T-helper 17 cell (primary cell): ENCODE measurements at regions not wholly inside any gene's neighbourhood (a gene's known extent, or its start where the extent isn't known, plus 50 kb on each side); places are given as distances from the start of the nearest gene placed in this dataset.

Experiments
- ATAC-seq: fragments of 150-1000 bp; cut with Tn5 transposase; 2 replicates; pipeline ENCODE4 v1.10.0; 2021; ENCODE audit warnings: mild to moderate bottlenecking, moderate library complexity
- DNase-seq, 3 donors: peaks; one replicate each; pipeline versions ENCODE4 v3.0.0 to v3.0.0-alpha.2; 2020 to 2021
- H3K9me3 ChIP-seq: one replicate; pipeline ENCODE4 v1.7.0; 2013; ENCODE audit warnings: low read length, mild to moderate bottlenecking; ENCODE audit not compliant: control insufficient read depth, poor library complexity, severe bottlenecking
- H3K27ac Mint-ChIP-seq: one replicate; pipeline ENCODE4 v1.8.0; 2022; ENCODE audit warnings: mild to moderate bottlenecking, moderate library complexity, mixed read lengths
- H3K27me3 Mint-ChIP-seq: one replicate; pipeline ENCODE4 v1.8.0; 2022; ENCODE audit warnings: mixed read lengths
- H3K36me3 Mint-ChIP-seq: one replicate; pipeline ENCODE4 v1.8.0; 2022; ENCODE audit warnings: low read depth, mixed read lengths
- H3K4me1 Mint-ChIP-seq: one replicate; pipeline ENCODE4 v1.8.0; 2022; ENCODE audit warnings: mild to moderate bottlenecking, mixed read lengths
- H3K4me3 Mint-ChIP-seq: one replicate; pipeline ENCODE4 v1.8.0; 2022; ENCODE audit warnings: mild to moderate bottlenecking, moderate library complexity, mixed read lengths

- ATAC-seq (no peak), DNase-seq (no peak)
- H3K27me3 Mint-ChIP-seq: peaks cover 16% of the 10 kb centered on the region
- H3K9me3 ChIP-seq: no peaks in the 10 kb centered on the region
- H3K36me3 Mint-ChIP-seq: peaks cover 9% of the 10 kb centered on the region
- H3K4me3 Mint-ChIP-seq: no peak overlapping the region
- no peak overlapping the region for H3K27ac Mint-ChIP-seq
- H3K4me1 Mint-ChIP-seq: peaks cover 3% of the 10 kb centered on the region
Measured at GRCh38 chr14:98785578-98785977, 486.4 kb downstream of the BCL11B start.

GRCh38 chr14:98786456-98786855 is 485.5 kb downstream of the BCL11B start:
- H3K9me3 ChIP-seq: no peaks in the 10 kb centered on the region
- peaks cover 9% of the 10 kb centered on the region for H3K36me3 Mint-ChIP-seq
- H3K4me3 Mint-ChIP-seq: no peak overlapping the region
- peaks cover 3% of the 10 kb centered on the region for H3K4me1 Mint-ChIP-seq
- no peak overlapping the region for H3K27ac Mint-ChIP-seq
- H3K27me3 Mint-ChIP-seq: peaks cover 16% of the 10 kb centered on the region
- ATAC-seq (no peak), DNase-seq (no peak)

GRCh38 chr14:98791661-98792060 is 480.3 kb downstream of the BCL11B start:
- ATAC-seq: no peak

GRCh38 chr14:98792171-98792570 is 479.8 kb downstream of the BCL11B start:
- peaks cover 9% of the 10 kb centered on the region for H3K36me3 Mint-ChIP-seq
- H3K27me3 Mint-ChIP-seq: peaks cover 11% of the 10 kb centered on the region
- H3K4me1 Mint-ChIP-seq: peaks cover 3% of the 10 kb centered on the region
- no peak for DNase-seq
- H3K4me3 Mint-ChIP-seq: no peak overlapping the region
- no peaks in the 10 kb centered on the region for H3K9me3 ChIP-seq
- no peak for ATAC-seq
- H3K27ac Mint-ChIP-seq: no peak overlapping the region

More at GRCh38 chr14:98791661-98792060, 480.3 kb downstream of the BCL11B start:
- no peak overlapping the region for H3K4me3 Mint-ChIP-seq
- peaks cover 11% of the 10 kb centered on the region for H3K27me3 Mint-ChIP-seq
- H3K4me1 Mint-ChIP-seq: peaks cover 3% of the 10 kb centered on the region
- H3K9me3 ChIP-seq: no peaks in the 10 kb centered on the region
- DNase-seq: no peak
- no peak overlapping the region for H3K27ac Mint-ChIP-seq
- peaks cover 9% of the 10 kb centered on the region for H3K36me3 Mint-ChIP-seq

- H3K9me3 ChIP-seq: no peaks in the 10 kb centered on the region
- Mint-ChIP-seq H3K27me3 (no peaks in the 10 kb centered on the region), H3K27ac (no peak overlapping the region), H3K4me1 (no peaks in the 10 kb centered on the region), H3K4me3 (no peak overlapping the region), H3K36me3 (no peaks in the 10 kb centered on the region)
- DNase-seq: no peak
- no peak for ATAC-seq
Measured at GRCh38 chr14:98798099-98798498, 473.9 kb downstream of the BCL11B start.

GRCh38 chr14:98799891-98800290 is 472.1 kb downstream of the BCL11B start:
- DNase-seq (no peak), ATAC-seq (no peak)
- H3K4me1 Mint-ChIP-seq: no peaks in the 10 kb centered on the region
- H3K36me3 Mint-ChIP-seq: no peaks in the 10 kb centered on the region
- no peaks in the 10 kb centered on the region for H3K9me3 ChIP-seq
- no peaks in the 10 kb centered on the region for H3K27me3 Mint-ChIP-seq
- no peak overlapping the region for H3K27ac Mint-ChIP-seq
- no peak overlapping the region for H3K4me3 Mint-ChIP-seq

- no peak overlapping the region for H3K4me3 Mint-ChIP-seq
- ATAC-seq (no peak), DNase-seq (no peak)
- H3K4me1 Mint-ChIP-seq: no peaks in the 10 kb centered on the region
- no peaks in the 10 kb centered on the region for H3K36me3 Mint-ChIP-seq
- no peaks in the 10 kb centered on the region for H3K9me3 ChIP-seq
- H3K27me3 Mint-ChIP-seq: no peaks in the 10 kb centered on the region
- no peak overlapping the region for H3K27ac Mint-ChIP-seq
Measured at GRCh38 chr14:98802044-98802443, 470.0 kb downstream of the BCL11B start.

- DNase-seq: no peak
- no peaks in the 10 kb centered on the region for H3K36me3 Mint-ChIP-seq
- no peaks in the 10 kb centered on the region for H3K27me3 Mint-ChIP-seq
- H3K4me1 Mint-ChIP-seq: no peaks in the 10 kb centered on the region
- H3K4me3 Mint-ChIP-seq: no peak overlapping the region
- H3K27ac Mint-ChIP-seq: no peak overlapping the region
- no peak for ATAC-seq
- H3K9me3 ChIP-seq: no peaks in the 10 kb centered on the region
Measured at GRCh38 chr14:98803196-98803595, 468.8 kb downstream of the BCL11B start.

- no peaks in the 10 kb centered on the region for H3K4me1 Mint-ChIP-seq
- H3K9me3 ChIP-seq: no peaks in the 10 kb centered on the region
- H3K36me3 Mint-ChIP-seq: no peaks in the 10 kb centered on the region
- H3K27me3 Mint-ChIP-seq: peaks cover 19% of the 10 kb centered on the region
- H3K4me3 Mint-ChIP-seq: no peak overlapping the region
- no peak for DNase-seq
- ATAC-seq: no peak
- H3K27ac Mint-ChIP-seq: no peak overlapping the region
Measured at GRCh38 chr14:98808494-98809407, 463.2 kb downstream of the BCL11B start.

- no peaks in the 10 kb centered on the region for H3K9me3 ChIP-seq
- H3K27ac Mint-ChIP-seq: no peak overlapping the region
- peaks cover 20% of the 10 kb centered on the region for H3K27me3 Mint-ChIP-seq
- ATAC-seq: no peak
- DNase-seq: no peak
- H3K4me1 Mint-ChIP-seq: no peaks in the 10 kb centered on the region
- no peak overlapping the region for H3K4me3 Mint-ChIP-seq
- no peaks in the 10 kb centered on the region for H3K36me3 Mint-ChIP-seq
Measured at GRCh38 chr14:98816195-98816594, 455.8 kb downstream of the BCL11B start.

- no peak for ATAC-seq
- Mint-ChIP-seq H3K36me3 (no peaks in the 10 kb centered on the region), H3K27ac (no peak overlapping the region), H3K4me1 (no peaks in the 10 kb centered on the region), H3K27me3 (peaks cover 20% of the 10 kb centered on the region), H3K4me3 (no peak overlapping the region)
- no peaks in the 10 kb centered on the region for H3K9me3 ChIP-seq
- no peak for DNase-seq
Measured at GRCh38 chr14:98816720-98817119, 455.3 kb downstream of the BCL11B start.

GRCh38 chr14:98819132-98819866 is 452.7 kb downstream of the BCL11B start:
- Mint-ChIP-seq H3K27me3 (peaks cover 7% of the 10 kb centered on the region), H3K4me3 (no peak overlapping the region), H3K27ac (no peak overlapping the region)

GRCh38 chr14:98819867-98820206 is 452.2 kb downstream of the BCL11B start:
- ATAC-seq: no peak
- no peaks in the 10 kb centered on the region for H3K9me3 ChIP-seq
- Mint-ChIP-seq H3K4me3 (no peak overlapping the region), H3K4me1 (no peaks in the 10 kb centered on the region), H3K36me3 (peaks cover 2% of the 10 kb centered on the region), H3K27me3 (peaks cover 5% of the 10 kb centered on the region), H3K27ac (no peak overlapping the region)
- DNase-seq: no peak

More at GRCh38 chr14:98819132-98819866, 452.7 kb downstream of the BCL11B start:
- DNase-seq (no peak), ATAC-seq (no peak)
- H3K4me1 Mint-ChIP-seq: no peaks in the 10 kb centered on the region
- H3K9me3 ChIP-seq: no peaks in the 10 kb centered on the region
- H3K36me3 Mint-ChIP-seq: peaks cover 2% of the 10 kb centered on the region
